ENCODE measurements at regions not wholly inside any gene's neighbourhood (a gene's known extent, or its start where the extent isn't known, plus 50 kb on each side); places are given as distances from the start of the nearest gene placed in this dataset.

- TF ChIP-seq POLR2AphosphoS5 (IDR thresholded peaks at IDR 0.05; ENCODE audit: low read depth): no peak
- TF ChIP-seq CTCF (conservative IDR thresholded peaks at IDR 0.05; ENCODE audit: low read depth in 2 of 2): no peak
- no peak for TF ChIP-seq EZH2phosphoT487 (IDR thresholded peaks at IDR 0.05; ENCODE audit: unreplicated experiment)
- TF ChIP-seq ZNF331 (CRISPR knock-in tag; IDR thresholded peaks at IDR 0.05; ENCODE audit: low read depth): no peak
- no peak for TF ChIP-seq JUNB (IDR thresholded peaks at IDR 0.05; ENCODE audit: unreplicated experiment)
- TF ChIP-seq STAT1 (IDR thresholded peaks at IDR 0.05; ENCODE audit: unreplicated experiment): no peak
- no peak for TF ChIP-seq REST (IDR thresholded peaks at IDR 0.05; ENCODE audit: unreplicated experiment)
- TF ChIP-seq EZH2 (IDR thresholded peaks at IDR 0.05; ENCODE audit: low read depth, unreplicated experiment): no peak
- TF ChIP-seq ETS1 (IDR thresholded peaks at IDR 0.05): no peak
Observed at GRCh38 chr7:15747712-15748111, 61.2 kb upstream of the MEOX2 start.

Measured in GM23338 (cell line).